Retinal pigment epithelial cell (primary cell): ENCODE measurements at regions not wholly inside any gene's neighbourhood (a gene's known extent, or its start where the extent isn't known, plus 50 kb on each side); places are given as distances from the start of the nearest gene placed in this dataset.

Experiments
- DNase-seq: peaks from one replicate; pipeline ENCODE4 v3.0.0-alpha.2; 2010; ENCODE audit warnings: low read depth
- H3K4me3 ChIP-seq: 2 replicates; pipeline ENCODE4 v1.5.1; 2011; ENCODE audit warnings: mild to moderate bottlenecking, low read length, control low read depth, moderate library complexity
- CTCF ChIP-seq: conservative IDR thresholded peaks from 2 replicates; pipeline ENCODE4 v1.5.1; 2011; ENCODE audit warnings: low read depth, low read length, control low read depth, inconsistent platforms

- DNase-seq = no peak
- H3K4me3 ChIP-seq = no peak overlapping the region
- TF ChIP-seq CTCF = no peak
Measured at GRCh38 chr9:129234491-129234890, 56.4 kb upstream of the IER5L start.

- H3K4me3 ChIP-seq = no peak overlapping the region
- DNase-seq = no peak
- TF ChIP-seq CTCF = no peak
Measured at GRCh38 chr9:129232839-129233591, 55.0 kb upstream of the IER5L start.

DNA sequence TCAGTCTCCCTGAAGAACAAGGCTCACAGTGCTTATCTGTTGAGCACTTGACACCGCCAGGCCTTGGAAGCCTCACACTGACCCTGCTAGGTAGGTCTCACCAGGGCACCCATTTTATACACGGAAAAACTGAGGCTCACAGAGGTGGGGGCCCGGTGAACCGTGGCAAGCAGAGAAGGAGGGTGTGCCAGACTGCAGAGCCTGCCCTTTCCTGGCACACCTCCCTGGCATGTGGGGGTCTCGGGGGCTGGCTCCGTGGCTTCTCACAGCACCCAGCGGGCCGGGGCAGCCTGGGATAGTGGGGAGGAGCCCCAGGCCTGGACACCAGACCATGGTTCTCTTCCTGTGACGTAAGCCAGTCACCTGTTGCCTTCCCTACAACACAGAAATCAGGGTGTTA is 53.7 kb upstream of the IER5L start:
- TF ChIP-seq CTCF = no peak
- no peak overlapping the region for H3K4me3 ChIP-seq
- DNase-seq = no peak

DNA sequence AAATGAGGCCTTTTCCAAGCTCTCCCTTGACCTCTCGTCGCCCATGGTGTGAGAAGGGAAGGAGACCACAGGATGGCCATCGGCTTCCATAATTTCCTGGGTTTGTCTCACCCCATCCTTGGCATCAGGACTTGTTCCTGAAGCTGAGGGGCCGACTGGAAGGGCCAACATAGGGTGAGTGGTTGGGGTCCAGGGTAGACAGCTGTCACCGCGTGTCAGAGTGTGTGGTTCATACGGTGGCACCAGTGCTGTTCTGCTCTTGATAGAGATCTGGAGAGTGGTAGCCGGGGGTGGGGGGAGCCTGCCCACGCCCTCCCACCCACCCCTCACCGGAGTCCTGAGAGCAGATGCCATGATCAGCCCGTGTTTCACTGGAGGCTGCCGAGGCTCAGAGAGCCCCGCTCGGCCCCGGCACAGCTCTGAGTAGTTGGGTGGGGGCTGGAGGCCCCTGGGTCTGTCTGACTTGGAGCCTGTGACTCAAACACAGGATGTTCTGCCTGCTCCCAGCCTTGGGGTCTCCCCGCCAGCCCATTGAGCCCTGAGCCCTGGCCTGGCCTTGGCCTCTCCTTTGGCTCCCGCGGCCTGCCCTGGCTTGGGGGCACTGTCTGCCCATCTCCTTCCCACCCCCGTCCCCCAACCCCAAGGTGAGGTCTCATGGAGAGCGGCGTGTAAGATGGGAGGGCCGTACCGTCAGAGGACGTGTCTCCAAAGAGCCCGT is 53.1 kb upstream of the IER5L start:
- no peak for TF ChIP-seq CTCF
- no peak overlapping the region for H3K4me3 ChIP-seq
- no peak for DNase-seq

- no peak for DNase-seq
- TF ChIP-seq CTCF = no peak
- H3K4me3 ChIP-seq = no peak overlapping the region
Measured at GRCh38 chr9:129230302-129230701, 52.2 kb upstream of the IER5L start.
